ENCODE measurements at regions not wholly inside any gene's neighbourhood (a gene's known extent, or its start where the extent isn't known, plus 50 kb on each side); places are given as distances from the start of the nearest gene placed in this dataset.
"Not testable (repeated sequence)": the region's sequence is repeated elsewhere in the genome, so short reads cannot be mapped to it uniquely, and the experiment has no call there.

- in situ Hi-C loops (cut with HindIII; ENCODE audit: low sequenced_read_pairs), result no loop called here
Observed at GRCh38 chr6:27747637-27748036, 164.6 kb downstream of the OR2B2 start.

DNA sequence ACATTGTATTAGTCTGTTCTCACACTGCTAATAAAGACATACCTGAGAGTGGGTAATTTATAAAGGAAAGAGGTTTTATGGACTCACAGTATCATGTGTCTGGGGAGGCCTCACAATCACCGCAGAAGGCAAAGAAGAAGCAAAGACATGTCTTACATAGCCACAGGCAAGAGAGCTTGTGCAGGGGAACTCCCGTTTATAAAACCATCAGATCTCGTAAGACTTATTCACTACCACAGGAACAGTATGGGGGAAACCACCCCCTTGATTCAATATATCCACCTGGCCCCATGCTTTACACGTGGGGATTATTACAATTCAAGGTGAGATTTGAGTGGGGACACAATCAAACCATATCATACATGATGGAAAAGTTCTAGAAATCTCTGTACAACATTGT lies 165.3 kb downstream of the OR2B2 start:
- in situ Hi-C loops (cut with HindIII; ENCODE audit: low sequenced_read_pairs), result not testable (repeated sequence)

DNA sequence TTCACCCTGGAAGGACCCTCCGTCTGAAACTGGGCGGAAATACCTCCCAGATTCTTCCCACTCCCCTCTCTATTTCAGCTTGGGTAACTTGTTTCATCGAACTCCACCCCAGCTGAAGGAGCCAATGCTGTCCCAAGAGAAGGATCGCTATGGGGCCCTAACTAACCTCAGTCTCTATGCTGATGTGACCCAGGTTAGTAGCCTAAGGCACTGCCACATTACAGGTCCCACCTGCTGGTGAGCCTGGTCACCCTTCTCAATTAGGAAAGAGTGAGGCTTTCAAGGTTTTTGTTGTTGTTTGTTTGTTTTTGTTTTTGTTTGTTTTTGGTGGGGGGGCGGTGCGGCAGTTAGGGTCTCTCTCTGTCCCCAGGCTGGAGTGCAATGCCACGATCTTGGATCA lies 168.4 kb downstream of the OR2B2 start:
- in situ Hi-C loops (cut with HindIII; ENCODE audit: low sequenced_read_pairs), result no loop called here

- in situ Hi-C loops (cut with HindIII; ENCODE audit: low sequenced_read_pairs), result no loop called here
Observed at GRCh38 chr6:27742833-27743573, 169.2 kb downstream of the OR2B2 start.

DNA sequence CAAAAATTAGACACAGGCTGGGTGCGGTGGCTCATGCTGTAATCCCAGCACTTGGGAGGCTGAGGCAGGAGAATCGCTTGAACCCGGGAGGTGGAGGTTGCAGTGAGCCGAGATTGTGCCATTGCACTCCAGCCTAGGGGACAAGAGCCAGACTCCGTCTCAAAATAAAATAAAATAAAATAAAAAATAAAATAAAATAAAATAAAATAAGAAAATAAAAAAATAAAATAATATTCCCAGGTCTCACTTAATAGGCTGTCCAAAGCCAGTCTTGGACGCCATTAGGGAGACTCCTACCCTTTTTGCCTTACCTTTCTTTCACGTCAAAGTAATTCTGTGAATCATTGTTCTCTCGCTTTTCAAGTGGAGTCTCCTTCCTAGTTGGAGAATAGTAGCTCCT lies 172.3 kb downstream of the OR2B2 start:
- in situ Hi-C loops (cut with HindIII; ENCODE audit: low sequenced_read_pairs), result not testable (repeated sequence)

GRCh38 chr6:27736686-27737085 lies 175.5 kb downstream of the OR2B2 start:
- in situ Hi-C loops (cut with HindIII; ENCODE audit: low sequenced_read_pairs), result no loop called here

DNA sequence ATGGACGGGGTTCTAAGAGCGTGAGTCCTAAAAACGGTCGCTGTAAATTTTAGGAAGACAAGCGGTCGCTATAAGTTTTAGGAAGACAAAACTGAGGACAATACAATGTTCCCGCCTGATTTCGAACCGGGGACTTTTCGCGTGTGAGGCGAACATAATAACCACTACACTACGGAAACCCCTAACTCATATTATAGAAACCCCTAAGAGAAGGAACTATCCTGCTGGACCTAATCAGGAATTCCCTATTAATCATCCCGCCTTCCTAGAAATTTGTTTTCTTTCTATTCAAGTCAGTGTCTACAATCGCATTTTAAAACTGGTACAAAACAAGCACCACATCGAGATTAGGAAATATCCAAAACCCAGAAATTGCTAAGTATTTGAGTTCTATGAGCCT lies 183.8 kb downstream of the OR2B2 start:
- in situ Hi-C loops (cut with HindIII; ENCODE audit: low sequenced_read_pairs), result no loop called here

DNA sequence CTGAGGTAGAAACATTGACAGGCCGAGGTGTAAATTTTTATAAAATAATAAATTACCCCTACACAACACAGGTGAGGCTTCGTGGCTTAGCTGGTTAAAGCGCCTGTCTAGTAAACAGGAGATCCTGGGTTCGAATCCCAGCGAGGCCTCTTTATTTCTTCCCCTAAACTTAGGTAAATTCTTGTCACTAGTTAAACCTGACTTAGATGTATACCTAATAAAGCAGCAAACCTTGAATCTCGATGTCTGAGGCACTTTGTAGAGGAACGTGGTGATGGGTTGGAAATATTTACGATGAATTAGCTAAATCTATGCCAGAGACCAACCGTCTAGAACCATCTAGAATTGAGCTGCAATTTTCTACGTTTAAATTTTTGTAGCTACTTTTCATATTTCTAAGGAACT lies 185.6 kb downstream of the OR2B2 start:
- in situ Hi-C loops (cut with HindIII; ENCODE audit: low sequenced_read_pairs), result no loop called here

DNA sequence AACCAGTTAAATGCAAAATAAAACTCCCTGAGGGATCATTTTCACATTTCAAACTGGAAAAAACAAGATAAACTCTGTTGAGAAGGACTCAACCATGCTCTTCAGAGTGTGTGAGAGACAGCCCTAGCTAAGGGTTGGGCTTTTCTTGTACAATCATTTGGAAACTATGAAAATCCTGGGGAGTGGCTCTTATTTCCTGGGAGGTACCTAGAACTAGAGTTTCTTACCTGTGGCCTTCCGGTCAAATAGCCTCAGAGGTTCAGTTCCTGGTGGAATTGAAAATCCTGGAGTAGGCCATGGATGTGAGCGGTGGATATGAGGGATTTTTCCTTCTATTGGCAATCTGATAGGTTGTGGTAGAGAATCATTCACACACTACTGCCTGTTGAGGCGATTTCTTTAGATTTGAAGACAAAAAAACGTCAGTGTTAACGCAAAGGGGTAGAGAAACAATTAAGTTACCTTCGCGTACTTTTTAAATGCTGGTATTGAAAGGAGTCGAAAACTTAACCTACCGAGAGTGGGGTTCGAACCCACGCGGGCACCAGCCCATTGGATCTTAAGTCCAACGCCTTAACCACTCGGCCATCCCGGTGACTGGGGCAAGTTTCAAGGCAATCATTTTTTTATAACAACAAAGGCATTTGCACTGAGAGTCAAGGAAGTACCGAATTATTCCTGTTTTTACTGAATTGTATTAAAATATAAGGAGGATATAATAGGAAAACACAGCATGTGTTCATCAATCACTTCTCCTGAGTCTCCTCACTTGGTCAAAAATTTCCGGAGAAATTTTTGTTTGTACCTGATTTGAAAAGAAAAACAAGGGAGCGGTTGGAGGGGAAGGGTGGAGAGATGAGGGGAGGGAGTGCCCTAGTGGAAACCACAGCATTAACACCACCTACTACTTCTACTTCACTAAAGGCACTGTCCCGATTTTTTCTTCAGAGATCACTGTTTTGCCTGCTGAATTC lies 191.3 kb downstream of the OR2B2 start:
- in situ Hi-C loops (cut with HindIII; ENCODE audit: low sequenced_read_pairs), result no loop called here

GRCh38 chr6:27719039-27719438 lies 193.2 kb downstream of the OR2B2 start:
- in situ Hi-C loops (cut with HindIII; ENCODE audit: low sequenced_read_pairs), result not testable (repeated sequence)

DNA sequence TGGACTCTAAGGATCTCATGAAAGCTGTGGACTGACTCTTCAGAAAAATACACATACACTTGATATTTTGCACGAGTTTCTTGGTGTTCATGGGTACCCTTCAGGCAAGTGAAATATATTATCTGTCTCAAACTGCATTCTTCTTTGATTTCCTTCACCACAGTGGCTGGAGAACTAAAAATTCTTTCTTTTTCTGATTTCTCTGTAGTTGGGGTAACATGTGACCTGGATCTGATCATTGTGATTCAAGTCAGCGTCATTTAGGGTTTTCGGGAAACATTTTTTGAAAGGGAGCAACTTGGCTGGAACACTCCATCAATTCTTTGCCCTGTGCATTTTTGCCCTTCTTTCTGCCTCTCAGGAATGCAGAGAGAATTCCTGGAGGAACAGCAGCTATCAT lies 205.8 kb downstream of the OR2B2 start:
- in situ Hi-C loops (cut with HindIII; ENCODE audit: low sequenced_read_pairs), result no loop called here

- in situ Hi-C loops (cut with HindIII; ENCODE audit: low sequenced_read_pairs), result no loop called here
Observed at GRCh38 chr6:27700337-27700736, 211.9 kb downstream of the OR2B2 start.

DNA sequence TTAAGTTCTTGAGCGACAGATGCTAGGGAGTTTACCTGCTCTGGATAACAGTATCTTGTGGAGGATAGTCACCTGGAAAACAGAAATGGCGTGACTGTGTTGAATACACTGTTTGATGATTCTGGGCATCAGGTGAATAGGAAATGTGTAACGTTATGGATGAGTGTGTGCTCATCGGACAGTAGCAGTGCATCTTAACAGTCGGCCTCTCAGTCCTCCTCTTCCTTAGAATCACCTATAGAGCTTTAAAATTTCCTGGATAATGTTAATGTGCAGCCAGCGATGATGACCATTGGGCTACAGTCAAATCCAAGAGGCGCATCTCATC lies 217.7 kb downstream of the OR2B2 start:
- in situ Hi-C loops (cut with HindIII; ENCODE audit: low sequenced_read_pairs), result no loop called here

GRCh38 chr6:27693766-27694546 lies 218.2 kb downstream of the OR2B2 start:
- in situ Hi-C loops (cut with HindIII; ENCODE audit: low sequenced_read_pairs), result no loop called here

- in situ Hi-C loops (cut with HindIII; ENCODE audit: low sequenced_read_pairs), result not testable (repeated sequence)
Observed at GRCh38 chr6:27692133-27692532, 219.2 kb upstream of the ZNF184 start.

GRCh38 chr6:27688014-27688586 lies 215.2 kb upstream of the ZNF184 start:
- in situ Hi-C loops (cut with HindIII; ENCODE audit: low sequenced_read_pairs), result no loop called here

GRCh38 chr6:27687154-27688013 lies 214.5 kb upstream of the ZNF184 start:
- in situ Hi-C loops (cut with HindIII; ENCODE audit: low sequenced_read_pairs), result no loop called here

GRCh38 chr6:27685279-27685678 lies 212.4 kb upstream of the ZNF184 start:
- in situ Hi-C loops (cut with HindIII; ENCODE audit: low sequenced_read_pairs), result no loop called here

DNA sequence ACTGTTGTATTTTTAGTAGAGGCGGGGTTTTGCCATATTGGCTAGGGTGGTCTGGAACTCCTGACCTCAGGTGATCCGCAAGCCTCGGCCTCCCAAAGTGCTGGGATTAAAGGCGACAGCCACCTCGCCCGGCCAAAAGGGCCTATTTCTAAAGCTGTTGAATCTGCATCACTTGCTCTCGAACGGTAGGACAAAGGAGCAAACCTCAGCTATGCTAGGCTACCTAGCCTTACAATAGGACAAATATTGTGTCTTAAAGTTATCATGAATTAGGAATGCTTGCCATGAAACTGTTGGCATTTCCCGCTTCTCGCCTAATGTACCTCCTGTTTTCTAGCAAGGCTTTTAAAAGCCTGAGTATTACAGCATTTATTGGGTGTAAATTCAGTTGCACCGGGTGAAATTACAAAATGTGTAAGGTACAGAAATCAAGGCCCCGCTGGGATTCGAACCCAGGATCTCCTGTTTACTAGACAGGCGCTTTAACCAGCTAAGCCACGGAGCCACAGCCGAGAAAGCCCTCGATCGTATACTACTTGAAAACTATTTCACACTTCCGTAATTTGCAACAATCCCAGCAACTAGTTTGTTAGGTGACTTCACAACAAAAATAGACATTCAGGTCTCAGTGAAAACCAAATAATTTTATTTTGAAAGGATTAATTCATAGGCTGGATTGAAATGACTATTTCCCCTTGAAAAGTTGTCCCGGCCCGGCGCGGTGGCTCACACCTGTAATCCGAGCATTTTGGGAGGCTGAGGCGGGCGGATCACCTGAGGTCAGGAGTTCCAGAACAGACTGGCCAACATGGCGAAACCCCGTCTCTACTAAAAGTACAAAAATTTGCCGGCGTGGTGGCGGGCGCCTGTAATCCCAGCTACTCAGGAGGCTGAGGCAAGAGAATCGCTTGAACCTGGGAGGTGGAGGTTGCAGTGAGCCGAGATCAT lies 211.6 kb upstream of the ZNF184 start:
- in situ Hi-C loops (cut with HindIII; ENCODE audit: low sequenced_read_pairs), result no loop called here
